Body of pancreas (tissue), 4 donors: ENCODE measurements at regions not wholly inside any gene's neighbourhood (a gene's known extent, or its start where the extent isn't known, plus 50 kb on each side); places are given as distances from the start of the nearest gene placed in this dataset.

ENCODE experiments used
- ATAC-seq: fragments of 150-250 bp; one replicate; pipeline ENCODE4 v1.9.1; 2016
- DNase-seq, 4 donors: peaks; one replicate each; pipeline ENCODE4 v3.0.0-alpha.2; 2019
- H3K27ac ChIP-seq, 4 donors: fragments of 200-600 bp; sonication (generic); 1 replicate in 3 of 4; 2 replicates in 1 of 4; pipeline versions ENCODE4 v1.5.1 to v1.6.1; 2016 to 2019; ENCODE audit warnings: mild to moderate bottlenecking in 1 of 4, mixed read lengths in 1 of 4, moderate library complexity in 1 of 4
- H3K27me3 ChIP-seq, 2 donors: fragments of 200-600 bp; sonication (generic); one replicate each; pipeline ENCODE4 v1.6.0; 2016; ENCODE audit warnings: mild to moderate bottlenecking in 1 of 2
- H3K36me3 ChIP-seq, 2 donors: fragments of 200-600 bp; sonication (generic); replicated peaks in 1 of 2; 2 replicates each; pipeline ENCODE4 v1.5.1; 2016; ENCODE audit warnings: low read depth in 2 of 2; ENCODE audit not compliant: insufficient read depth in 1 of 2
- H3K4me1 ChIP-seq: fragments of 200-600 bp; sonication (generic); one replicate; pipeline ENCODE4 v1.6.0; 2016
- H3K4me3 ChIP-seq, 2 donors: fragments of 200-600 bp; sonication (generic); 1 replicate in 1 of 2; 2 replicates in 1 of 2; pipeline ENCODE4 v1.5.1; 2016 to 2019
- H3K9me3 ChIP-seq, 3 donors: fragments of 200-600 bp; sonication (generic); 1 replicate in 2 of 3; 2 replicates in 1 of 3; pipeline ENCODE4 v1.5.1; 2016
- POLR2A ChIP-seq, 3 donors: fragments of 450-650 bp; IDR thresholded peaks; one replicate each; pipeline ENCODE4 v1.6.1; 2016; ENCODE audit warnings: antibody characterized with exemption in 3 of 3, mild to moderate bottlenecking in 2 of 3
- WGBS, 2 donors: methylation state at CpG; one replicate each; pipeline ENCODE4 v1.1.5; 2017; 5-methylcytosine and 5-hydroxymethylcytosine counted together
- intact Hi-C: fragments of 100-400 bp; cut with DNase I; formaldehyde crosslinking; loops from one replicate; pipeline ENCODE4 v1.15.1; 2023
- TF ChIP-seq, protein P1 (sequence below), 7 experiments: fragments of 450-650 bp in 4 of 7; fragments of 200-600 bp in 3 of 7; sonication (generic) in 3 of 7; IDR thresholded peaks; one replicate each; pipeline ENCODE4 v1.5.1; 2016 to 2019; ENCODE audit warnings: antibody characterized with exemption in 7 of 7

DNA sequence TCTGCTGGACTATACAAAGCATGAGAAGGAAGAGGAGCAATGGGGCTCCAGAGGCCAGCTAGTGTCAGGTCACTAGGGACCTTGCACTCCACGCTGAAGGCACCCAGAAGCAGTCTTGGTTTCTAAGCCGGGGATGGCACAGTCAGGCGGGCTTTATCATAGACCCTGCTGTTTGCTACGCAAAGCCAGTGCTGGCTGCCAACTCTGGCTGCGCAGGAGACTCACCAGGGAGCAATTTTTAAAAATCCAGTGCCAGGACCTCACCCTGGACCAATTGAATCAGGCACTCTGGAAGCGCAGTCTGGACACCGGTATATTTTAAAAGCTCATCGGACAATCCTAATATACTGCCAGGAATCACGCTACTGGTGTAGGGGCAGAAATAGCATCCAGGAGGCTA lies 368.5 kb upstream of the XYLT1 start:
- DNase-seq (no peak), ATAC-seq (no peak)
- Histone ChIP-seq H3K27ac (no peak overlapping the region), H3K27me3 (no peaks in the 10 kb centered on the region), H3K4me3 (no peak overlapping the region), H3K4me1 (no peaks in the 10 kb centered on the region), H3K36me3 (no peaks in the 10 kb centered on the region), H3K9me3 (no peaks in the 10 kb centered on the region)
- intact Hi-C loops, result no loop called here
- TF ChIP-seq POLR2A (IDR thresholded peaks at IDR 0.05), result no peak
- TF ChIP-seq, protein P1, sequence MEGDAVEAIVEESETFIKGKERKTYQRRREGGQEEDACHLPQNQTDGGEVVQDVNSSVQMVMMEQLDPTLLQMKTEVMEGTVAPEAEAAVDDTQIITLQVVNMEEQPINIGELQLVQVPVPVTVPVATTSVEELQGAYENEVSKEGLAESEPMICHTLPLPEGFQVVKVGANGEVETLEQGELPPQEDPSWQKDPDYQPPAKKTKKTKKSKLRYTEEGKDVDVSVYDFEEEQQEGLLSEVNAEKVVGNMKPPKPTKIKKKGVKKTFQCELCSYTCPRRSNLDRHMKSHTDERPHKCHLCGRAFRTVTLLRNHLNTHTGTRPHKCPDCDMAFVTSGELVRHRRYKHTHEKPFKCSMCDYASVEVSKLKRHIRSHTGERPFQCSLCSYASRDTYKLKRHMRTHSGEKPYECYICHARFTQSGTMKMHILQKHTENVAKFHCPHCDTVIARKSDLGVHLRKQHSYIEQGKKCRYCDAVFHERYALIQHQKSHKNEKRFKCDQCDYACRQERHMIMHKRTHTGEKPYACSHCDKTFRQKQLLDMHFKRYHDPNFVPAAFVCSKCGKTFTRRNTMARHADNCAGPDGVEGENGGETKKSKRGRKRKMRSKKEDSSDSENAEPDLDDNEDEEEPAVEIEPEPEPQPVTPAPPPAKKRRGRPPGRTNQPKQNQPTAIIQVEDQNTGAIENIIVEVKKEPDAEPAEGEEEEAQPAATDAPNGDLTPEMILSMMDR (IDR thresholded peaks at IDR 0.05), result no peak
- 69 to 79% methylated on average over 9 of the region's 9 CpGs for WGBS, 2 donors

DNA sequence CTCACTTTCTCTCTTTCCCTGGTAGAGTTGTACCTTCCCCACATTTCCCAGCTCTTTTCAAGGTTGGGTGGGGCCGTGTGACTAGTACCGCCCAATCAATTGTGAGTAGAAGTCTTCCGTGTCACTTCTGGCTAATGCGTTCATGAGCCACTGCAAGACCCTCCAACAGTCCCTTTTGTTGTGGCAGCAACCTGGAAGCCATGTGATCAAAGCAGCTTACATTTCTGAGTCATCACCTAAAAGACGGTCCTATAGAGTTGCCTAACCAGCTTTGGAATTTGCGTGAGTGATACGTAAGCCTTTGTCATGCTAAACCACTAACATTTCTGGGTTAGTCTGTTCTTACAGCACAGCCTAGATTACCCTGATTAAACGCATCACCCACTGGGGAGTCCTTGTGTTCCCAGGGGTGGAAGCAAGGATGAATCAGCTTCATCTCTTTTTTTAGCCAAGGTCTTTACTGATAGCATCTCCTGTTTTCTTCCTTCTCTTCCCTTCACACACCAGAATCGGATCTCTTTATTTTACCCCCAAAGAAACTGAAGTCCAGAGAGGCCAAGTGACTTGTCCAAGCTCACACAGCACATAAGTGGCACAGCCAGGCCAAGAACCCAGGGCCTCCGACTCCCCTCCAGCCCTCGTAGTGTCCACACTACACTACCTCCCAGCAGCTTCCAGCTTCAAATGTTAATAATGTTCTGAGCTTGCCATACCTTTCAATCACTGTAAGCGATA lies 366.3 kb upstream of the XYLT1 start:
- intact Hi-C loops, result no loop called here
- TF ChIP-seq, protein P1 (IDR thresholded peaks at IDR 0.05), result no peak
- no peak for TF ChIP-seq POLR2A (IDR thresholded peaks at IDR 0.05)
- DNase-seq, result no peak
- Histone ChIP-seq H3K36me3 (no peaks in the 10 kb centered on the region), H3K4me3 (no peak overlapping the region), H3K27ac (no peak overlapping the region), H3K9me3 (no peaks in the 10 kb centered on the region), H3K4me1 (no peaks in the 10 kb centered on the region), H3K27me3 (no peaks in the 10 kb centered on the region)
- WGBS, 2 donors, result 52 to 60% methylated on average over 12 of the region's 12 CpGs
- ATAC-seq, result no peak

DNA sequence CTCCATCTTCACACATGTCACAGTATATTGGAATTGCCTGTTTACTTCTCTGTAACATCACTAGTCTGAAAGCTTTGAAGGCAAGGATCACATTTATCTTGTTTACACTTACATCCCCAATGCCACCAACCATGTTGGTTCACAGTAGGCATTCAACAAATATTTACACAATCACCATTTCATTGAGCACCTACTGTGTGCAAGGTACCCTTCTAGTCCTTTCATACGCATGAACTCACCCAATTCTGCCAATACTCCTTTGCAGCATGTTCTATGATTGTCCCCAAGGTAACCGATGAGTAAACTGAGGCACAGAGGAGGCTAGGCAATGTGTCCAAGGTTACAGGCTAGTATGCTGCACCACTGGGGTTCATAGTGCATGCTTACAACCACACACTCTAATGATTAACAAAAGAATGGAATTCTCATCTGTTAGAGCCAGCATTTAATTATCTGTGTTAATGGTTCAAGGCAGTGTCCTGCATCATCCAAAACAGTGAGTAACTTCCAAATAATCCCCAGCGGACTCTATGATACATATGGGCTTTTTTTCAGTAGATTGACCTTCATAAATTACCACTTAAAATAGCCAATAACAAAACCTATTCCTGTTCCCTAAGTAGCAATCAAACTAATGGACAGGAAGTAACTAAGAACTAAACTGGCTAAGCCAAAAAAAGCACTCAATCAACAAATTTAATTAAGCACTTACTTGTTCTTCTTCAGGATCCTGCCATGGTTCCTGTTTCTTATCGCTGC lies 364.5 kb upstream of the XYLT1 start:
- 57 to 59% methylated on average over 4 of the region's 4 CpGs for WGBS, 2 donors
- no peak overlapping the region for H3K4me3 ChIP-seq
- H3K4me1 ChIP-seq, result no peaks in the 10 kb centered on the region
- ATAC-seq (no peak), DNase-seq (no peak)
- no peak overlapping the region for H3K27ac ChIP-seq
- H3K36me3 ChIP-seq, result no peaks in the 10 kb centered on the region
- H3K9me3 ChIP-seq, result no peaks in the 10 kb centered on the region
- no peaks in the 10 kb centered on the region for H3K27me3 ChIP-seq
- intact Hi-C loops, result no loop called here
- no peak for TF ChIP-seq POLR2A (IDR thresholded peaks at IDR 0.05)
- TF ChIP-seq, protein P1 (IDR thresholded peaks at IDR 0.05), result no peak

DNA sequence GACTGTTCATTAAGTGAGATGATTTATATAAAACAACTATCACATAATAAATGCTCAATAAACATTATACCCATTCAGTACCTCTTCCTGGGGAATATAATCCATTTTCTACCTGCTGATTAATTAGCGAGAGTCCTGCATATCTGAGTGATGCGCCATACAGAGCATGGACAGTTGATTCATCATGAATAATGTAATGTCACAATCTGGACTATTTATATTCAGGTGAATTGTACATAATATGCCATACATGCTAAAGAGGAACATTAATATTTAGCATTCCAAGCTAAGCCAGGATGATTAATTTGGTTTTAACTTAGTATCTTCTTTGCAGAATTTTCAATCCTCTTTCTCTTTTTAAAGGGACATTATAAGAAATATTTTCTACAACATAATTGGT lies 362.0 kb upstream of the XYLT1 start:
- H3K27me3 ChIP-seq, result no peaks in the 10 kb centered on the region
- H3K36me3 ChIP-seq, result no peaks in the 10 kb centered on the region
- 79 to 83% methylated on average over 2 of the region's 2 CpGs for WGBS, 2 donors
- ATAC-seq (no peak), DNase-seq (no peak)
- H3K4me1 ChIP-seq, result no peaks in the 10 kb centered on the region
- no peak overlapping the region for H3K27ac ChIP-seq
- intact Hi-C loops, result no loop called here
- H3K9me3 ChIP-seq, result no peaks in the 10 kb centered on the region
- no peak overlapping the region for H3K4me3 ChIP-seq
- no peak for TF ChIP-seq POLR2A (IDR thresholded peaks at IDR 0.05)
- TF ChIP-seq, protein P1 (IDR thresholded peaks at IDR 0.05), result no peak
